K562 (cell line): ENCODE measurements at regions not wholly inside any gene's neighbourhood (a gene's known extent, or its start where the extent isn't known, plus 50 kb on each side); places are given as distances from the start of the nearest gene placed in this dataset.

Experiments used
- CBX8 ChIP-seq: fragments of 200-600 bp; sonication (generic); IDR thresholded peaks from 2 replicates; pipeline ENCODE4 v1.6.1; 2012; ENCODE audit warnings: borderline replicate concordance, mixed run types, low read depth, mild to moderate bottlenecking, moderate library complexity, mixed read lengths, low read length, control low read depth, inconsistent platforms; ENCODE audit not compliant: poor library complexity, severe bottlenecking; ENCODE audit errors: extremely low read depth
- CTCFL ChIP-seq: IDR thresholded peaks from 2 replicates; pipeline ENCODE4 v1.6.1; 2011; ENCODE audit warnings: borderline replicate concordance, low read depth, mild to moderate bottlenecking, moderate library complexity, low read length; ENCODE audit not compliant: insufficient read depth, poor library complexity, severe bottlenecking
- E2F6 ChIP-seq, 2 experiments: IDR thresholded peaks; 2 replicates each; pipeline ENCODE4 v1.6.1; 2011; ENCODE audit warnings: borderline replicate concordance in 1 of 2, control low read depth in 1 of 2, low read depth in 1 of 2, low read length in 1 of 2, mild to moderate bottlenecking in 1 of 2, mixed read lengths in 1 of 2, moderate library complexity in 1 of 2; ENCODE audit not compliant: insufficient read depth in 1 of 2, insufficient read length in 1 of 2, poor library complexity in 1 of 2, severe bottlenecking in 1 of 2; ENCODE audit errors: extremely low read depth in 1 of 2
- HBP1 ChIP-seq: fragments of 450-650 bp; formaldehyde crosslinking; IDR thresholded peaks from 2 replicates; pipeline ENCODE4 v1.4.0; 2022; ENCODE audit warnings: missing genetic modification characterization
- ZNF561 ChIP-seq: fragments of 450-650 bp; formaldehyde crosslinking; conservative IDR thresholded peaks from 2 replicates; pipeline ENCODE4 v1.4.0; 2020; ENCODE audit warnings: mild to moderate bottlenecking, moderate library complexity

- TF ChIP-seq CBX8 (no peak), E2F6 (IDR thresholded peaks at IDR 0.05; ENCODE audit: borderline replicate concordance in 1 of 2, extremely low read depth in 1 of 2, insufficient read depth in 1 of 2, insufficient read length in 1 of 2, low read depth in 1 of 2, low read length in 1 of 2, poor library complexity in 1 of 2, severe bottlenecking in 1 of 2) (no peak), CTCFL (no peak), HBP1 (CRISPR knock-in tag) (no peak), ZNF561 (no peak)
These were observed 94.5 kb upstream of the SOX14 start (continued) for GRCh38 chr3:137669519-137670060.
